Activated CD4-positive, alpha-beta T cell treated with anti-CD3 and anti-CD28 coated beads, Interleukin-2, Interleukin-4, amounts not matched to agents 100 ng/mL and 50 ng/mL, durations not matched to agents 16 hours and 8 hours (primary cell): ENCODE measurements at regions not wholly inside any gene's neighbourhood (a gene's known extent, or its start where the extent isn't known, plus 50 kb on each side); places are given as distances from the start of the nearest gene placed in this dataset.

ENCODE experiments used
- DNase-seq: peaks from one replicate; pipeline ENCODE4 v3.0.0-alpha.2; 2020; ENCODE audit warnings: low spot score

DNA sequence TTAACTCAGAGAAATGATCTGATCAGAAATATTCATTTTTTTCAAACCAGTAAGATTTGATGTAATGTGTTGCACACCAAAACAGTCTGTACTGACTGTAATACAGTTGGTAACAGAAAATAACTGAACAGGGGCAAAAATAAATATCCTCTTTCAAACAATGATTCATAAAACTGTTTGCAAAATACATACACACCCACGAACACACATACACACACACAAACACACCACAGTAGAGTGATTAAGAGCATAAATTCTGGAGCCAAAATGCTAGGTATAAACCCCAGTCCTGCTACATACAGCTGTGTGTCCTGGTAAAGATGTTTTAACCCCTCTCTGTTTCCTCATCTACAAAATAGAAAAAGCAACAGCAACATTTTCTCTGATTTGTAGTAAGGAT, 376.6 kb downstream of the PDGFC start:
- no peak for DNase-seq

DNA sequence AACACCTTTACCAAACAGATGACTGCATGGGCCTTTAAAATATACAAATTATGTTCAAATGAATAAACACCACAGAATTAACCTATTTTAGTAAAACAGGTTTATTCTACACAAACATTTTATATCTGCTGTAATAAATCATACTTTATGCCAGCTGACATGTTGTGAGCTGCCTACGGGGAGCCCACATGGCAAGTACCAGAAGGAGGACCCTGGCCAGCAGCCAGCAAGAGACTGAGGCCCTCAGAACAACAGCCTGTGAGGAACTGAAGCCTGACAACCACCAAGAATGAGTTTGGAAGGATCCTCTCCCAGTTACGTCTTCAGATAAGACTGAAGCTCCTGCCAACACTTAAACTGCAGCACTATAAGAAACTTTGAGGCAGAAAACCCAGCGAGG, 377.0 kb downstream of the PDGFC start:
- DNase-seq: no peak

DNA sequence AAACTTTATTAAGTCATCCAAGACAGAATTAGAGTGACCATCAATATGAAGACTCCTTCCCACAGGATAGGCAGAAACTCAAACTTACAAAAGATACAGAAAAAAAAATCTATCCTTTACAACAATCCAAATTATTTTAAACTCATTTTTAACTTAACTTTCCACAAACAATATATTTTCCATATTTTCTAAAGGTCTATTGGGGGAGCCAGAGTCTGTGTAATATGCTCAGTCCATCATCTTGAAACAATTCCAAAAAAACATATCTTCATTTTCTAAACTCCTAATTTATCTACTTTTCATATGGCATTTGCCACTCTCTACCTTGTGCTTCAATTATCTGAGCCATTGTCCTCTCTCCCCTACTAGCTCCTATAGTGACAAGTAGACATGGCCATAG, 378.1 kb downstream of the PDGFC start:
- DNase-seq: no peak

DNA sequence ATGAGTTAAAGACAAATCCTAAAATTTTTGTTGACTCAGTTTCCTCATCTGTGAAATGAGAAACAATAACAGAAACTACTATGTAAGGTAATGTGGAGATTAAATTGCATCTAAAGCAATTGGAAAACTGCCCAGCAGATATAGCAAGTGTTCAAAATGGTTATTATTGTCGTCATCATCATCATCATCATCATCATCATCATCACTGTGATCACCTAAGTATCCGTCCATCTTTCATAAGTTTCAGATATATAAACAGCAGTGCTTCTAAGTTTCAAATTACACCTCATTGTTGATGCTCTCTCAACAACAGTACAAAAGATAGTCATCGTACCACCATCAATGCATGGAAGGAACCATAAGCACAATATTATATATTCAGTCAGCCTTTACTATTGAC, 379.9 kb downstream of the PDGFC start:
- DNase-seq: no peak

DNA sequence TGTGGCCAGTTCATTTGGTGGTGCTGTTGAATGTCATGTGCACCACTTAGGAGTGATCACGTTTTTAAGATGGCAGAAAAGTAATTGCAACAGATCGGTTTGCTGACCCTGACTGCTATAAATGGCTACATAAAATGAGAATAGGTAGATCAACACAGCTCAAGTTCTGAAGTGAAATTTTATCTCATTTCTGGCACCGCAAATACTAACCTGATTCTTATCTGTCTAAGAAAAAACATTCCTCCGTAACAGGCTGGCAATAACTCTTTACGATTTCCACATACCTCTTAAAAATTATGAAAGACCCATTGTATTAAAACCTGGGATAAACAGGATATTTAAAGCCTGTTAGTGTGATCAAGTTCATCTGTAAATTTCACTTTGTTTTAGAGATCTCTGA, 387.5 kb downstream of the PDGFC start:
- no peak for DNase-seq

DNA sequence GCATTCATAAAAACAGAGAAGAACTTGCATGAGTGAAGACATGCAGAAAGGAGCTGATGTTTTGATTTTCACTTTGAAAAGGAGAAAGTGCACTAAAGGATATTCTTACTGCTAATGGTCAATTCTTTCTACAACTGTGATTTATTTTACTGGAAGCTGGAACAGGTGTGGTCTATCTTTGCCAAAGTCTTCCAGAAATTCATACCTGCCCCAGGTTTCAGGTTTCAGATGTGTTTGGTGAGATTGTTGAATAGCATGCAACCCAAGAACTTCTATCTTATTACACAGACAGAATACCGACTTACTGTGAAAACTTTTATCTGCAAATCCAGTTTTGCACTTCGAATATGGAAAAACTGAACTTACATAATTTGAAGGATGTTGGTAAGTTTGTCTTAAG, 388.3 kb downstream of the PDGFC start:
- no peak for DNase-seq

DNA sequence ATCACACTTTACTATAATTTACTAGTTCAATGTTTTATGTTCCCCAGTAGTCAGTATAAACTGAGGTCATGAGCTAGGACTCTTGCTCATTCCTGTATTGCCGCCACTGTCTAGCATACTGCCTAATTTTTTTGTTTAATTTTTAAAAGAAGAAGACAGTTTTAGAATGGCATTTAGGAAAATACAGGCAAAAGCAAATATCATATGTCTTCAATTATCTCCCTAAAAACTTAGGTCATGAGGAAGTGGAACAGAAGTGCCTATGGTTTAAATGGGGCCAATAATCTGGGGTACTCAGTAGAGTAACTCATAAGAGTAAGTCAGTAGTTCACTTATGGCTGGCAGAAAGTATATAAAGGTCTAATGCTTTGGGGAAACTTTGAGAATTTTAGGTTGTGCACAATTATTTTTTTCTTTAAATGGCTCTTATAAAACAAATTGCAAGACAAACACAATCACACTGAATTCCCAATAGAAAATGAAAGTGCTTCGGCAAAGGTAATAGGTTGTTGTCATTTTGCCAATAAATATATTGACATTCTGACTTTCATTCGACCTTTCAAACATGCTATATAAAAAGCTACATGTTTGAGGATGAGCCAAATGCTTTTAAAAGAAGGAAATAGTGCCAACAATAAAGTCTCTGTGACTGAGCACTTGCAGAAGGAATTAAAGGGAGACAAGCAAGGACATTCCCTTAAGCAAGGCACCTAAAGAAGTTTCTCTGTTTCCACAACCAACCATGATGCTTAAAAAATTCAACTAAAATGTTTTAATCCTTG, 390.1 kb downstream of the PDGFC start:
- DNase-seq: no peak

DNA sequence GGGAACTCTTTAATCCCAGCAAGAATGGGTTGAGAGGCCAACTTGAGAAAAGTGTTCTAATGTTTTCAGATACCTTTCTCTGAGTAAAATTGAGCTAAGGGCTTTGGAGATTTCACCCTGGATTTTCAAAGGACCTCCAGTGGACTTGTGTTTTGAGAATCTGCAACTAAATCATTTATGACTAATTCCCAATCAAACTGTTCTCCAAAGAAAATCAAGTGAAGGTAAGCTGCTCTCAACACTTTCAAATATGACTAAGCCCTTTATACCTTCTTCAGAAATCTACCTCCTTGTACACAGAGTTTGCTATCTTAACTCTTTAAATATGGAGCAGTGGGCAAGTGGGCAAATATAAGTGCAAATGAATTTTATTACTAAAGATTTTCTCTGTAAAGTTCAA, 392.9 kb downstream of the PDGFC start:
- no peak for DNase-seq

DNA sequence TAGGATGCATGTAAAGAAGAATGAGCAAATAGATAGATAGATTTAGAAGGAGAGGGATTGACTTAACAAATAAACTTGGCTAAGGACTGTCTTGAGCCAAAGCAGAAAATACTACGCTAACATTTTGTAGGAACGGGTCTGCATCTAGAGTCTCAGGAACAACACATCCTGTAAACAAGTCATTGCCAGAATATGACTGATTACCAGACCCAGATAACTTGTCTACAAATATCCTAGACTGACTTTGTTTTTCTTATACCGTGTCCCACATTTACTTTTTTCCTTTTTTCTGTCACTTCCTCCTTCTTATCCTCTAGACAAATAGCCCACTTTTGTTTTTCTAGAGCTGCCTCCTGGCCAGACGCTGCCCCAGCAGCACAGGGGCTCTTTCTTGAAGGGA, 393.6 kb downstream of the PDGFC start:
- DNase-seq: no peak

DNA sequence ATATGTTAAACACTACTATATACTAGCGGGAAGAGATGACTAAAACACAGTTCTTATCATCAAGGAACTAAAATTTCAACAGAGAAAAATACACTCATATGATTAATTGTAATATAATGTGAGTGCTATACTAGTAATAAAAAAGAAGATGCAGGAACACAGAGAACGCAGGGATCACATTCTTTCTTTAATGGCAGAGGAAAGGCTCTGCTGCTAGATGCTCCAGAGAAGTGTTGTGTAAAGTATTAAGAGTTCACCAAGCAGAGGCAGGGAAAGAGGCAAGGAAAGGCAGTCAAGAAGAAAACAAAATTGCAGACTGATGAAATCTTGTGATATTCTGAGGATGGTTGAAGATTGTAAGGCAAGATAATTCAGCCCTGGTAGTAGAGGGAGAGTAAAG, 394.7 kb downstream of the PDGFC start:
- DNase-seq: no peak

DNA sequence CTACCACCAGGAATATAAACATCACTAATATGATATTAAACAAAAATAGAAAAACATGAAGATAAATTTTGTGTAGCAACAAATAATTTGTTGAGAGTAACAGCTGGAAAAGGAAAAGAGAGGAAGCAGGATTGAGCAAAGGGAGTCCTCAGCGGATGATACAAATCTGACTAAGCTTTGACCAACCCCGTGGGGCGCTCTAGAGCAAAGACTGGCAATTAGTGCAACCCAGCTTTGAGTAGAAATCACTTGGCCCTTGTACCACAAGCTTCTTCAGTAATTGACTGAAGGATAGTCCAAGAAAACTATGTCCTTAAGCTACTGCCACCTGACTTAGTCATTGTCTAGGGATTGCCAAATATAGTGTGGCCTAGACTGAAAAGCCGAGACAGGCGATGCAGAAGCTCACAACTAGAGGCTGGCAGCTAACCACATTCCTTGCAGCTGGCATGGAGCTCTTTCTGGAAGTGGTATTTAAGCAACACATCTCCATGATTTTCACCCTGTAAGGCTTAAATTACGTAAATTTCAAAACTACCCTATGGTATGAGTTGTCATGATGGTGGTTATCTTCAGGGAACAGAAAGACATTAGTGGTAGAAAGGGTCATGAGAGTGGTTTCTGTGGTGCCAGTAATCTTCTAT, 396.0 kb downstream of the PDGFC start:
- no peak for DNase-seq

DNA sequence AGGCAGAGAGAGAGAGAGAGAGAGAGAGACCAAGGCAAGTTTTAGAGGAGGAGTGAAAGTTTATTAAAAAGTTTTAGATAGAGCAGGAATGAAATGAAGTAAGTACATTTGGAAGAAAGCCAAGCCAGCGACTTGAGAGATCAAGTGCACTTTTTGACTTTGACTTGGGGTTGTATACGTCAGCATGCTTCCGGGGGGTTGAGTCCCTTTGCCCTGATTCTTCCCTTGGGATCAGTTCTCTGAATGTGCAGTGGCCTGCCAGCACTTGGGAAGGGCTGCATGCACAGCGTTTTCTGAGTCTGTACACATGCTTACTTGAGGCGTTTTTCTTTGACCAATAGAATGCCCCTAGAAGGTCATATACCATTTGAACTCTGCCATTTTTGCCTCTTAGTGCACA, 400.5 kb downstream of the PDGFC start:
- DNase-seq: no peak

DNA sequence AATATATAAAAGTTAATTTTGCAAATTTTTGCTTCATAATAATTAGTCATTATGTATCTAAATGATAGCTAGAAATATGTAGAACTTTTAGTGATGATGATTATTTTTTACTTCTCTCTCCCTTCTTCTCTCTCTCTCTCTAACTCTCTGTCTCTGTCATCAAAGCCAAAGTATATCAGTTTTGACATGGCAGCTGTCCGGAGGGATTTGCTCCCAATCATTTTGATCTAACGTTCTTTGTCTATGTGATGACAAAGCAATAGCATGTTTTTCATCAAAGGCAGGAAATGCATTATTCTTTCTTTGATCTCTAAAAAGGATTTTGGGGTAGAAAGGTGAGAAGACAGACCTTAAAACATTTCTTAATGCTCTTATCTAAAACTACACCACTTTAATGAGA, 402.1 kb downstream of the PDGFC start:
- DNase-seq: no peak

DNA sequence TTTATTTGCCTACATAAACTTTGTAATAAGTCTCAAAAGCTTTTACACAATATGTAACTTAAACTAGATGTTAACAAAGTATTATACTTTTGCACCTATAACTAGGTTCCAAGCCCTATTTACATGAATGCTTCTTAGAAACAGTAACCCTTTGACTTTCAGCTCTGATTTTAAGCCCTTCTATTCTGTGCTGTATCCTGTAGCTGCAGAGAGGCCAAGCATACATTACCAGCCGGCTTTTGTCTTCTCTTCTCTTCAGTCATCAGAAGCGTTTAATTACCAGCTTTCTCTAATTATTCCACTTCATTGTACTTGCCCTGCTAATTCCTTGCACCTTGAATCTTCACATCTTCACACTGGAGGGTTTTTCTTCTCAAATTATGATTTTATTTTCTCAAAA, 403.1 kb downstream of the PDGFC start:
- no peak for DNase-seq

DNA sequence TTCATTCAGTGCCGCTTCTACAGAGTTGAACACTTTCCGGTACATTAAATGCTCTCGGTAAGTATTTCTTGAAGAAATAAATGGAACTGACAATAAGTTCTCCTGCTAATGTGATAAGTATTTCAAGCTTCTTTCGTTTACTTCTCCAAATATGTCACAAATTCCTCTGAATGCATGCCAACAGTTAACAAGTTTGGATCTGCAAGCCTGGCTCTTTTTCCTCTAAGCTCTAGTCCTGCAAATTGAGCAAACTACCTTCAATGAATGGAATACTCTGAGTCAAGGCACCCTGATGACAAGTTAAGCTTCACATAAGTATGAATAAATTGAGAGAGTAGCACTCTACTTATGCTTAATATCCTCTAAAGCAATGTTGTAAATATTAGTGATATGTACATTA, 403.6 kb downstream of the PDGFC start:
- DNase-seq: no peak

DNA sequence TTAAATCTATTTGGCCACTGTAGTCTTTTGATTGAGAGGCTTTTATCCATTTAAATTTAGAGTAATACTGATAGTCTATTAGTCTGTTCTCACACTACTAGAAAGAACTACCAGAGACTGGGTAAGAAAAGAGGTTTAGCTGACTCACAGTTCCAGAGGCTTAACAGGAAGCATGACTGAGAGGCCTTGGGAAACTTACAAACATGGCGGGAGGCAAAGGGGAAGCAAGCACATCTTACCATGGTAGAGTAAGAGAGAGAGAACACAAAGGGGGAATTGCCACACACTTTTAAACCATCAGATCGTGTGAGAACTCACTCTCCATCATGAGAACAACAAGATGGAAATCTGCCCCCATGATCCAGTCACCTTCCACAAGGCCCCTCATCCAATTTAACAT, 410.9 kb downstream of the PDGFC start:
- DNase-seq: no peak

DNA sequence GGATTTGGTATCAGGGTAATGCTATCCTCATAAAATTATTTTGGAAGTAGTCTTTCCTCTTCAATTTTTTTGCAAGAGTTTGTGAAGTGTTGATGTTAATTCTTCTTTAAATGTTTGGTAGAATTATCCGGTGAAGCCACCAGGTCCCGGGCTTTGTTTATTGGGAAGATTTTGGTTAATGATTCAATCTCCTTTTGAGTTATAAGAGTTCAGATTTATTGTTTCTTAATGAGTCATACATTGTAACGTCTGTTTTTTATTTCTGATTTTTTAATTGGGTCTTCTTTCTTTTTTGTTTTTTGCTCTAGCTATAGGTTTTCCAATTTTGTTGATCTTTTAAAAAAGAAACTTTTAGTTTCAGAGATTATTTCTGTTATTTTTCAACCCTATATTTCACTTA, 412.3 kb downstream of the PDGFC start:
- DNase-seq: no peak

DNA sequence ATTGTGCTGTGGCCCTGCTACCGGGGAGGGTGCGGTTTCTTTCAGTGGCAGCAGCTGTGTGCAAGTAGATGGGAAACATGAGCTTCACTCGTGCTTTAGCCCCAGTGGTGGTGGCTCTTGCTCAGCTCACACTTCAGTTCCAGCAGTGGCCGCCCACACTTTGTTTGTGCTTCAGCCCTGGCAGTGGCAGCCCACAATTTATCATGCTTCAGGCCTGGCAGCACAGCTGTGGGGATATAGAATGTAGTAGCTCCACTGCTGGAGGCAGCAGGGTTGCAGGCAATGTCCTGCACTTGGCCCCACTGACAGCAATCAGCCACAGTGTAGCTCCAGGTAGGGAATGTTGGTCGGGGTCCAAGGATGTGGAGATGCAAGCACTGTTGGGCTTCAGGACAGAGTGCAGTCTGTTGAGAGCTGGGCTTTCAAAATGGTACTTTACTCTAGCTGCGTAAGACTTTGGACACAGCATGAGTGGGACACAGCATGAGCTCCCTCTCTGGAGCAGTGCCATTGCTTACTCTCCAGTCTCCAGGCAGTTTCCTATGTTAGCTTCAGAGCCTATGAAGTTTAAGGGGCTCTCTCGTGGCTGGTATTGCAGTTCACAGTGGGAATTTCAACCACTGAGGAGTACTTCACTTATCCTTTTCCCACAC, 413.1 kb downstream of the PDGFC start:
- DNase-seq: no peak

DNA sequence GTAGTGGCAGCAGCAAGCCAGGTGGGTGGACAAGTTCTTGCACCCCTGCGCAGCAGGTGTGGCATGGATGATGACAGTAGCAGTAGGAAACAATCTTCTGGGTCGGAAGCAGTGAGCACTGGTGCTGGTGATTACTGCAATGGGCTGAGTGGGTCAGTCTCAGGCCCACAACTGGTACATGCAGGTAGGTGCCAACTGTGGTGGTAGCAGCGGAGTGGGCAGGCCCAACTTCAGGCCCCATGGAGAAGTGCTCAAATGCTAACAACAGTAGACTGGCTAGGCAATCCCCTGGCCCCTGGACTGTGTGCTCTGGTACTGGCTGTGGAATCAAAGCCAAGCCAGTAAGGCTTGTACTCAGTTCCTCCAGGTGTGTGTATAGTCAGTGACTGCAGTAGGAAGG, 413.7 kb downstream of the PDGFC start:
- no peak for DNase-seq

DNA sequence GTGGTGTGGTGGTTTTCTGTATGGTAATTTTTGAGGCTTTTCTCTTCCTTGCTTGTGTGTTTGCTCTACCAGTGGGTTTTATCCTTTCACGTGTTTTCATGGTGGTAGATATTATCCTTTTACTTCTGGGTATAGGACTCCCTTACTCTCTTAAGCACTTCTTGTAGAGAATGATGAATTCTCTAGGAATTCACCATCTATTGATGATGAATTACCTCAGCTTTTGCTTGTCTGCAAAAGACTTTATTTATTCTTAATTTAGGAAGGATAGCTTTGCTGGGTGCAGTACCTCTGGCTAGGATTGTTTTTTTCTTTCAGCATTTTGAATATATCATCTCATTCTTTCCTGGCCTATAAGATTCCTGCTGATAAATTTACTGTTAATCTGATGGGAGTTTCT, 415.3 kb downstream of the PDGFC start:
- no peak for DNase-seq

DNA sequence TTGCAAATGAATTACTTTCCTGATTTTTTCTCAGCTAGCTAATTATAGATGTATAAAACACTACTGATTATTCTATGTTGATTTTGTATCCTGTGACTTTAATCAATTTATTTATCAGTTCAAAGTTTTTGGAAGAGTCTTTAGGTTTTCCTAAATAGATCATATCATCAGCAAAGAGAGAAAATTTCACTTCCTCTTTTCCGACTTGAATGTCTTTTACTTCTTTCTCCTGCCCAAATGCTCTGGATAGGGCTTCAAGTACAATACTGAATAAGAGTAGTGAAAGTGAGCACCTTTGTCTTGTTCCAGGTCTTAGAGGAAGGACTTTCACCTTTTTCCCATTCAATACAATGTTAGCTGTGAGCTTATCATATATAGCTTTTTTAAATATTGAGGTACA, 417.9 kb downstream of the PDGFC start:
- DNase-seq: no peak

DNA sequence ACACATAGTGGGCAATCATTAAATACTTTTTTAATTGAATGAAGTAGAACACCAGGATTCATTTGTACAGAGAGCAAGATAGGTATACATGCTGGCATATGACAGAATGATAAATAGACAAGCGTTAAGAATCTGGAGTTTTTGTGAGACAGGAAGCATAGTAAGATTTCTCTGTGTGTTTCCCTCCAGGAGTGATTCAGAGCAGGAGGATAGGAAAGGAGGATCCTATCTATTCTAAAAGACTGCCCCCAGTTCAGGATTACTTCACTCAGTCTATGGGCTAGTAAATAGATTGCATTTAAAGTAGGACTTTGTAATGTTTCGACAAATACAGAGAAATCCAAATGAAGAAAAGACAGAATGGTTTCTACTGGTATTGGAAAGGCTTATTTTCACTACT, 423.7 kb downstream of the PDGFC start:
- DNase-seq: no peak

DNA sequence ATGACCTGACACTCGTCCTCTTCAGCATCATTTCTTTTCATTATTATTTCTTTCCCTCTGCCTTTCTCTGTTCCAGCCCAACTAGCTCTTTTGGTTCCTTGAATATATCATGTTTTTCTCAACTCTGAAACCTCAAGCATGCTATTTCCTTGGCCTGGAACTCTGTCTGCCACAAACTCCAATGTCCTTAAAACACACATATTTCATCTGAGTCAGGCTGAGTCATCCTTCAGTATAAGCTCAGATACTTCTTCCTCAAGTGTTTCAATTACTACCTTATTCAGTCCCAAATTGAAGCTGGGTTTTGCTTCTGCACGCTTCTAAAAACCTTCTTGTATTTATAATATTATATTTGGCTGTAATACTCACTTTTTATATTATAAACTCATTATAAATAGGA, 424.2 kb downstream of the PDGFC start:
- DNase-seq: no peak
